ENCODE measurements at regions not wholly inside any gene's neighbourhood (a gene's known extent, or its start where the extent isn't known, plus 50 kb on each side); places are given as distances from the start of the nearest gene placed in this dataset.

DNA sequence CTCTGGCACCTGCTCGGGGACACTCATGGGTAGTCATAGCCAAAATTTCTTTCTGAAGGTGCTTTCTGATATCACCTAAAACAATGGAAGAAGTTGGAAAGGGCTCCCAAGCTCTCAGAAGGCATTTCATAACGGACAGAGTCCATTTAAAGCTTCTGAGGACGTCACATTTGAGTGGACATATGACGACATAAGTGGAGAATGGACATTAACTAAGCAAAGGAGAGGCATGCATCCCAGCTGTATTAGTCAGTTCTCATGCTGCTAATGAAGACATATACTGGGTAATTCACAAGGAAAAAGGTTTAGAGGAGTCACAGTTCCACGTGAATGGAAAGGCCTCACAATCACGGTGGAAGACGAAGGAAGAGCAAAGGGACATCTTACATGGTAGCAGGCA is 260.2 kb upstream of the DYNLRB2 start:
- ChIA-PET POLR2A (ENCODE audit: low non-redundant PET) (no interaction called here), CTCF (no interaction called here)
- no peaks in the 10 kb centered on the region for H3K9me3 ChIP-seq (ENCODE audit: low read depth, low read length, poor library complexity, severe bottlenecking)
- H3K4me1 ChIP-seq (ENCODE audit: insufficient read depth, low read length, poor library complexity, severe bottlenecking) = no peaks in the 10 kb centered on the region
- no peaks in the 10 kb centered on the region for H3K36me3 ChIP-seq (ENCODE audit: insufficient read depth, low read length, poor library complexity, severe bottlenecking)
- TF ChIP-seq, protein P1, sequence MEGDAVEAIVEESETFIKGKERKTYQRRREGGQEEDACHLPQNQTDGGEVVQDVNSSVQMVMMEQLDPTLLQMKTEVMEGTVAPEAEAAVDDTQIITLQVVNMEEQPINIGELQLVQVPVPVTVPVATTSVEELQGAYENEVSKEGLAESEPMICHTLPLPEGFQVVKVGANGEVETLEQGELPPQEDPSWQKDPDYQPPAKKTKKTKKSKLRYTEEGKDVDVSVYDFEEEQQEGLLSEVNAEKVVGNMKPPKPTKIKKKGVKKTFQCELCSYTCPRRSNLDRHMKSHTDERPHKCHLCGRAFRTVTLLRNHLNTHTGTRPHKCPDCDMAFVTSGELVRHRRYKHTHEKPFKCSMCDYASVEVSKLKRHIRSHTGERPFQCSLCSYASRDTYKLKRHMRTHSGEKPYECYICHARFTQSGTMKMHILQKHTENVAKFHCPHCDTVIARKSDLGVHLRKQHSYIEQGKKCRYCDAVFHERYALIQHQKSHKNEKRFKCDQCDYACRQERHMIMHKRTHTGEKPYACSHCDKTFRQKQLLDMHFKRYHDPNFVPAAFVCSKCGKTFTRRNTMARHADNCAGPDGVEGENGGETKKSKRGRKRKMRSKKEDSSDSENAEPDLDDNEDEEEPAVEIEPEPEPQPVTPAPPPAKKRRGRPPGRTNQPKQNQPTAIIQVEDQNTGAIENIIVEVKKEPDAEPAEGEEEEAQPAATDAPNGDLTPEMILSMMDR (conservative IDR thresholded peaks at IDR 0.05; ENCODE audit: low read depth, low read length) = no peak
- no peak for DNase-seq (ENCODE audit: low spot score)
- BruUV-seq (replicated peaks) = no TSS peak
- no peak overlapping the region for H3K27ac ChIP-seq (ENCODE audit: low read depth, low read length, poor library complexity, severe bottlenecking)
- no peak overlapping the region for H3K4me3 ChIP-seq (ENCODE audit: low read depth, low read length, poor library complexity, severe bottlenecking)
- intact Hi-C loops (cut with micrococcal nuclease; ENCODE audit: unreplicated experiment) = no loop called here
- H3K27me3 ChIP-seq (replicated peaks; ENCODE audit: insufficient read depth, low read depth, low read length, poor library complexity) = no peaks in the 10 kb centered on the region

DNA sequence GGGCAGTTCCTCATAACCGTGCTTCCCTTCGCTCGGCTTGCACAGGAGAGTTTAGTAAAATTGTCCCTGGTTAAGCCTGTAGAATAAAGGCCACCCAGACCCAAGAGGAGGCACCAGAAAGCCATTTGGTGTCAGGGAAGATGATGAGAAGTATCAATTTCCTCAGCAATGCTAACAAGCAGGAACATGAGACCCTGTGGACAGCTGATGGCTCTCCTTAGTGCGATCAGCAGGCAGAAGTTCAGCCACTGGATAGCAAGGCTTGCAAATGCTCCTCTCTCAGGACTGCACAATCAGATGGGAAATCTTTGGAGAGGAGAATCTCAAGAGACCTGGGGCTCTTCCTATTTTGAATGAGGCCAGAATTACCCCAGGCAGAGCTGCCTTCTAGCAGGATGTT is 261.1 kb upstream of the DYNLRB2 start:
- DNase-seq (ENCODE audit: low spot score) = no peak
- POLR2A ChIA-PET (ENCODE audit: low non-redundant PET) = no interaction called here
- Histone ChIP-seq H3K27me3 (replicated peaks; ENCODE audit: insufficient read depth, low read depth, low read length, poor library complexity) (no peaks in the 10 kb centered on the region), H3K4me3 (ENCODE audit: low read depth, low read length, poor library complexity, severe bottlenecking) (no peak overlapping the region), H3K9me3 (ENCODE audit: low read depth, low read length, poor library complexity, severe bottlenecking) (no peaks in the 10 kb centered on the region), H3K4me1 (ENCODE audit: insufficient read depth, low read length, poor library complexity, severe bottlenecking) (no peaks in the 10 kb centered on the region), H3K27ac (ENCODE audit: low read depth, low read length, poor library complexity, severe bottlenecking) (no peak overlapping the region), H3K36me3 (ENCODE audit: insufficient read depth, low read length, poor library complexity, severe bottlenecking) (no peaks in the 10 kb centered on the region)
- CTCF ChIA-PET = no interaction called here
- intact Hi-C loops (cut with micrococcal nuclease; ENCODE audit: unreplicated experiment) = no loop called here
- no TSS peak for BruUV-seq (replicated peaks)
- TF ChIP-seq, protein P1 (conservative IDR thresholded peaks at IDR 0.05; ENCODE audit: low read depth, low read length) = no peak
- no peak for TF ChIP-seq EZH2 (IDR thresholded peaks at IDR 0.05; ENCODE audit: borderline replicate concordance, low read depth, low read length, poor library complexity, severe bottlenecking)

DNA sequence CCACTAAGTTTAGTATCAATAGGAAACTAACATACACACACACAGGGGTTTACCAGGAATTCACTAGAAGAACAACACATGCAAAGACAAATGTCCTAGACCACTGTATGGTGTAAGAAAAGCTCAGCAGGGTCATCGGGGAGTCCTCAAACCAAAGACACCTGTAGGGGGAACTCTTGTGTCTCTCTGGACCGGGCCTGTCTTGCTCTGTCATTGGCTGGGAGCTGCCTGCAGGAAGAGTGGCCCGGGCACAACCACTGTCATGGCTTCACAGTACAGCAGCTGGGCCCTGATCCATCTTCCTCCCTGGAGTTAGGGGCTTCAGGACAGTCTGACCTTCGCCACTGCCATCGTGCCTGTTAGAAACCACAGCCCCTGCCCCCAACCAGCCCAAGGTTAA is 263.6 kb upstream of the DYNLRB2 start:
- Histone ChIP-seq H3K36me3 (ENCODE audit: insufficient read depth, low read length, poor library complexity, severe bottlenecking) (no peaks in the 10 kb centered on the region), H3K9me3 (ENCODE audit: low read depth, low read length, poor library complexity, severe bottlenecking) (no peaks in the 10 kb centered on the region), H3K4me1 (ENCODE audit: insufficient read depth, low read length, poor library complexity, severe bottlenecking) (no peaks in the 10 kb centered on the region), H3K27ac (ENCODE audit: low read depth, low read length, poor library complexity, severe bottlenecking) (no peak overlapping the region), H3K27me3 (replicated peaks; ENCODE audit: insufficient read depth, low read depth, low read length, poor library complexity) (no peaks in the 10 kb centered on the region), H3K4me3 (ENCODE audit: low read depth, low read length, poor library complexity, severe bottlenecking) (no peak overlapping the region)
- BruUV-seq (replicated peaks) = no TSS peak
- POLR2A ChIA-PET (ENCODE audit: low non-redundant PET) = no interaction called here
- no peak for DNase-seq (ENCODE audit: low spot score)
- intact Hi-C loops (cut with micrococcal nuclease; ENCODE audit: unreplicated experiment) = no loop called here
- TF ChIP-seq EZH2 (IDR thresholded peaks at IDR 0.05; ENCODE audit: borderline replicate concordance, low read depth, low read length, poor library complexity, severe bottlenecking) = no peak
- TF ChIP-seq, protein P1 (conservative IDR thresholded peaks at IDR 0.05; ENCODE audit: low read depth, low read length) = no peak
- CTCF ChIA-PET = no interaction called here
